Right kidney (tissue), 1 donor: ENCODE measurements at regions not wholly inside any gene's neighbourhood (a gene's known extent, or its start where the extent isn't known, plus 50 kb on each side); places are given as distances from the start of the nearest gene placed in this dataset.

Experiments
- DNase-seq: peaks from one replicate; pipeline ENCODE4 v3.0.0-alpha.2; 2016

GRCh38 chr12:13839365-13840336 is 141.8 kb downstream of the GRIN2B start:
- no peak for DNase-seq

GRCh38 chr12:13836099-13836498 is 145.3 kb downstream of the GRIN2B start:
- peak; percentile 44 for DNase-seq

DNA sequence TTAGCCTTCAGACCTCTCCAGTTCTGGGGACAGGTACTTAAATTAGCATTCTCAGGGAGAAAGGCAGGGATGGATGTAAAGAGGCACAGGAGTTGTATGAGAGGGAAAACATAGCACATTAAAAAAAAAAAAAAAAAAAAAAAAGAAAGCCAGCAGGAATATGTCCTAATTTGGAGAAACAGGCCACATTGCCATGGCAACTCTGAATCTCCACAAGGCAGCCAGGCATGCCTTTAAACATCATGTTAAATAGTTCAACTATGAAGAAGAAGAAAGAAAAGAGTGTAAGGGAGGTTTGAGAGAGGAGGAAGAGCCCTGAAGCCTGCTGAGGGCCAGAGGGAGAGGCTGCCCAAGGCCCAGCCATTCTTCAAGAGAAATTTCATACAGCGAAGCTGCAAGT is 145.8 kb downstream of the GRIN2B start:
- DNase-seq: no peak

DNA sequence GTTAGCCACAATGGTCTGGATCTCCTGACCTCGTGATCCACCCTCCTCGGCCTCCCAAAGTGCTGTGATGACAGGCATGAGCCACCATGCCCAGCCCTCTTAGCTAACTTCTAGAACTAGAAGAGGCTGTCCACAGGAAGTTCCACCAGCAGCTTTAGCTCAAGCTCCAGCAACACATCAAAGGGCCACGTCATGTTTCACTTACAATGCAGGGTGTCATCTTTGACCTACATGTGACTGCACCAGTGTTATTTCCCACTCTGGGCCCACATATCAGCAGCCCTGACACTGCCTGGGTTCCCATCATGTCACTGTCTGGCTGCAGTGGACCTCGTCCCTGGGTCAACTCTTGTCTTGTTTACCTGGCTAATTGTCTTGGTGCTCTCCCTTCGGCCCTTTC is 147.2 kb downstream of the GRIN2B start:
- no peak for DNase-seq

- DNase-seq: no peak
Observed at GRCh38 chr12:13817131-13817530, 164.3 kb downstream of the GRIN2B start.

- no peak for DNase-seq
Observed at GRCh38 chr12:13816394-13816793, 165.0 kb downstream of the GRIN2B start.

GRCh38 chr12:13812168-13812567 is 169.2 kb downstream of the GRIN2B start:
- DNase-seq: no peak

DNA sequence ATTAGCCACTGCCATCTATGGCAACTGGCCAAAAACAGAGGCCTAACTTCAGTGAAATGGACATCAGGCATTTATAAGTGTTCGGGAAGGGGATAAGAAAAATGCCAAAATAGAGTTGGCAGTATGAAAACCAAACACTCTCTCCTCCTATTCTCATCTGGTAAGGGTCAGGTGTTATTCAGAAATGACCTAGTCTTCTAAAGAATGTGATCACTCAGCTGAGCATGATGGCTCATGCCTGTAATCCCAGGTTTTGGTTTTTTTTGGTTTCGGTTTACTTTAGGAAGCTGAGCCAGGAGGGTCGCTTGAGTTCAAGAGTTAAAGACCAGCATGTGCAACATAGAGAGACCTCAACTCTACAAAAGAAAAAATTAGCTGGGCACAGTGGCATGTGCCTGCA is 170.3 kb downstream of the GRIN2B start:
- DNase-seq: no peak

DNA sequence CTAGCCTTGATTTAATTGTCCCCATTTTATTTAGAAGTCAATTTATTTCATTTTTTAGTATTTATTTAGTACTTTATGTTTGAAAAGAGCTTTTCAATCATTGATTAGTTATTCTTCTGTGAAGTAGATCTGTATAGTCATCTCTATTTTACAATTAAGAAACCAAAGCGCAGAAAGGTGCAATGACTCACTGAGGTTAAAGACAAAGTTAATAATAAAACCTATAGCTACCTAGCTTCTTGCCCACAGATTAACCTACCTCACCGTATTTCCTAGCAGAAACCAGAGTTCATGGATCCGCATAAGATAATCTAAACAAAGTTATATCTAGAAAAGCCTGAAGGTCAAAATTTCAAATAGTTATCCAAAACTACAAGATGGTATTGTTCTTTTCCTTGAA is 176.4 kb downstream of the GRIN2B start:
- DNase-seq: no peak

- no peak for DNase-seq
Observed at GRCh38 chr12:13801543-13801942, 179.9 kb downstream of the GRIN2B start.

DNA sequence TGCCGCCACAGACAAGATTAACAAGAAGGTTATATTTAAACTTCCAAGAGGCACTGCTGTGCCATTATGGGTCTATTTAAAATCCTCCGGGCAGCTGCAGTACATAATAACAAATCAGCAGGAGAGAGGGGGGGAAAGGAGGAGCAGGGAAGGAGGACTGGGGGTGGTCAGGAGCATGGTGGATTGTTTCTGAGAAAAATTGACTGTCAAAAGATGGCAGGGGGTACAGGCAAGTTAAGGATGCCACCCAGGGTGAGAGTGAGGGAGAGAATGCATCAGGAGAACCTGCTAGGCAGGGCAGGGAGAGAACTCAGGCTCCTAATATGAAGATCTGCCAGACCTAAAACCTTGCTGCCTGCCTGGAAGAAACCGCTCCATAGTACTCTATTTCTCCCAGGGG is 181.8 kb downstream of the GRIN2B start:
- no peak for DNase-seq

- no peak for DNase-seq
Observed at GRCh38 chr12:13798162-13798561, 183.2 kb downstream of the GRIN2B start.

DNA sequence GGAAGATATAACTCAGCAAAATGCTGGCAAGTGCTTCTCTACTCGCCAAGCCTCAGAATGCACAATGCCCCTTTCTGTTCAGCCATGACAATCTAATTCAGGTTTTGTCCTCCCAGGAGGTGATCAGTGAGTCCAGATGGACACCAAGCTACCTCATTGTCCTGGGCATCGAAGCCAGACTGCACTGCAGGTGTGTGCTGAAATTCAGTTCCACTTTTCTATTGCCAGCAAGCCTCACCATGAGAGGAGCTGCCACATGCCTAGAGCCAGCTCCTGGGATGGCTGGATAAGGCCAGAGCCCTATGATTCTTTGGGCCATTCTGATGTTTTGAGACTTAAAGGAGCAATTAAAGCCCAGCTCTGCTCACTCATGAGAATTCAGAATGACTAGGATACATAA is 186.7 kb downstream of the GRIN2B start:
- DNase-seq: no peak

GRCh38 chr12:13790317-13790716 is 191.1 kb downstream of the GRIN2B start:
- DNase-seq: no peak

- DNase-seq: no peak
Observed at GRCh38 chr12:13788626-13789025, 192.8 kb downstream of the GRIN2B start.

DNA sequence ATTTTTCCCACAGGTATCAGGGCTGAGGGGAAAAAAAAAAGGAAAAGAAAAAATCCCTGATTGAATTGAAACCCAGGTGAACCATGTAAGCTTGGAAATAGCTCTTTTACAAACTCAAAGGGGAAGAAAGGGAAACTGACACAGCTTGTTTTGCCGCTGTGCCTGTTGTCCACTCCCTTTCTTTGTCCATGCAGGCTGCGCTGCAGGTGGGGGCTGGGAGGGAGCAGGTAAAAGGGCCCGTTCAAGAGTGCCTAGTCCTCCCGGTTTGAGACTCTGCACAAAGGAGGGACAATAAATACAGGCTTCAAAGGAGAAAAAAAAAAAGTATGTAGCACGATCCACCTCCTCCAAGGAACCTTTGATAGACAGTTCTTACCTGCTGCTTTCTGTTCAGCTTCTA is 194.8 kb downstream of the GRIN2B start:
- DNase-seq: no peak

GRCh38 chr12:13784504-13784903 is 196.9 kb downstream of the GRIN2B start:
- no peak for DNase-seq

GRCh38 chr12:13780453-13780852 is 200.9 kb downstream of the GRIN2B start:
- DNase-seq: no peak

DNA sequence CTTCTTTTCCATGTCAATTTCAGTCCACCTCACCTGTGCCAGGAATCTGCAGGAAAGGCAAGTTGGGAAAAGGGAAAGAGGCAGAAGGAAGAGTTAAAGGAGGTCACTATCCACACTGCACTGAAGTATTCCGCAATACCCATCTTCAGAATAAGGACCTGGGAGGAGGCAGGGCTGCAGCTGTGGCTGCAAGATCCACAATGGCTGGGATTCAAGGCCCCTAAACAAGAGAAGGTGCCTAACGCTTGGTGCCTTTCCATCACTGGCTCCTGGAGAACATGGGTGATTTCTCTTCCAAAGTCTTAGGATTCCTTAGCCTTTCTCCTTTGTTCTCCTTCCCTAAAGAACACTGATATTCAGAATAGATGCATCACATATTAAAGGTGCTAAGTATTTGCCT is 204.0 kb downstream of the GRIN2B start:
- DNase-seq: no peak

DNA sequence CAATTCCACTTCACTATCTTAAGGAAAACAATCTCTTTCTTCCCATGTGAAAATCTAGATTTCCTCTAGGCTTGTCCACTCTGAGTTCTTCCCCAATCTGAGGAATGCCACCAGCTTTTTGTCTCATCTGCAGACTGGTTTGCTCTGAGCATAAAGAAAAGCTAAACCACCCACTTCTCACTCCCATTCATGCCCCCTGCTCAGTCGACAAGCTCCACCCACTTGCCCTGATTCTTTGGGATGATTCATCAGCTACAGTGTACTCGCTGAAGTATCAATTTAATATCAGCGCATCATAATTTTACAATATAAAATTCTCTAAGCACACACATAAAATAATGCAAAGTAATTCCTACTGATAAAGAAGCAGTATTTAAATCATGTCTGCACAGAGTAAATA is 209.1 kb downstream of the GRIN2B start:
- no peak for DNase-seq

GRCh38 chr12:13770576-13770975 is 210.8 kb downstream of the GRIN2B start:
- no peak for DNase-seq

DNA sequence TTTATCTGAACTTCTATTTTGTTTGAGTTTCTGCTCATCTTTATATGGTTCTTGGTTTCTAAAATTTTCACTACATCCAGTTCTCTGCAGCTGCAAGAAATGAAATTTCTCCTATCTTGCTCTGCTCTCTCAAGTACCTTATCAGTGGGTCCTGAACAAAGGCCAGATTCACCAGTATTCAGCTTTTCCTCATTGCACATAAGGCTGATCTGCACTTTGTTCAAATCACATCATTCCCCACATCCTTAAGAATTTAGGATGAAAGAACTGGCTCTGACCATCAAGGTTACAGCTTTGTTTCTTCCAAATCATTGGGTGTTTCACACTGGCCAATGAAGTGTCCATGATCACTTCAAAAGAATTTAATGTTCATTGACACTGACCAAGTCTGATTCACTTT is 211.4 kb downstream of the GRIN2B start:
- no peak for DNase-seq

GRCh38 chr12:13769273-13769672 is 212.1 kb downstream of the GRIN2B start:
- DNase-seq: no peak

DNA sequence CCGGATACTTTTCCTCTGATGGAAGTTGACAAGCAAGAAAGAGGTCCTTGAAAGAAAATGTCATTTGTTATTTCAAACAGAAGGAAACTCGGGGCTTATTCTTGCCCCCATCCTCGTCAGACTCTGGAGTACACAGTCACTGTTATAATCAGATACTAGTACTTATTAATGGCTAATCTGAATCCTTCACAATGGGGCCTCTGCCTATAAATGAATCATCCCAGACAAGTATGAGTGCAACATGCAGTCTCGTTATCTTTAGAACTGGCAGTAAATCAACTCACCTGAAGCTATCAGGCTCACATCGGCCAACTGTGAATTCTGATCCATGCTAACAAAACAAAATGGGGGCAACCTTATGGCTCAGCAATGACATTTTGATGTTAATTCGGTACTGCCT is 216.7 kb downstream of the GRIN2B start:
- DNase-seq: no peak
